ENCODE measurements at regions not wholly inside any gene's neighbourhood (a gene's known extent, or its start where the extent isn't known, plus 50 kb on each side); places are given as distances from the start of the nearest gene placed in this dataset.
"Not testable (repeated sequence)": the region's sequence is repeated elsewhere in the genome, so short reads cannot be mapped to it uniquely, and the experiment has no call there.

DNA sequence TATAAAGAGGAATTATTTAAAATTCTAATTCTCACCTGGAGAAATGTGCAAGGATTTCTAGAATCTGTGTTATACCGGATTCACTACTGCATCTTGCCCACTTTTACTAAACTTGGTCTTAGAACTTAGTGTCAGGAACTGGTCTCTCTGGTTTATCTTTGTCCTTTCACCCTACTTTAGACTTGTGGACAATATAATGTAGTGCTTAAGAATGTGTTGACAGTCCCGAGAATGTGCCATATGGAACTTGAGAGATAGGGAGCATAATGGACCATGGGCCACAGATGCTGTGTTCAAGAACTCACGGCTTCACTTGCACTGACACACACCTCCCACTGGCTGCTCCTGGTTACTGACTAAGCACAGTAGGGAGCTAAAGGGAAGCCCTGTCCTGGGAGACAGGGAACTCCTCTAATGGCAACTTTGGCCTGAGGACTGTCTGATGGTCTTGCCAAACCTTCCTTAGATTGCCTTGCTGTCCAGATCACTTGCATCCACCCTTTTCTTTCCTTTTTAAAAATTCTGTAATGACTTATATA, 476.0 kb upstream of the CHD1 start:
- not testable (repeated sequence) for TF ChIP-seq SUZ12 (IDR thresholded peaks at IDR 0.05; ENCODE audit: extremely low read depth, insufficient read depth, insufficient read length); ZNF274 (IDR thresholded peaks at IDR 0.05; ENCODE audit: low read depth, low read length)
